GM12873 (cell line): ENCODE measurements at regions not wholly inside any gene's neighbourhood (a gene's known extent, or its start where the extent isn't known, plus 50 kb on each side); places are given as distances from the start of the nearest gene placed in this dataset.

Experiments
- TF ChIP-seq, protein P1 (sequence below): IDR thresholded peaks from 2 replicates; pipeline ENCODE4 v1.5.1; 2012; ENCODE audit warnings: low read depth, mild to moderate bottlenecking, moderate library complexity, low read length, control low read depth; ENCODE audit not compliant: insufficient read depth; ENCODE audit errors: missing control alignments

DNA sequence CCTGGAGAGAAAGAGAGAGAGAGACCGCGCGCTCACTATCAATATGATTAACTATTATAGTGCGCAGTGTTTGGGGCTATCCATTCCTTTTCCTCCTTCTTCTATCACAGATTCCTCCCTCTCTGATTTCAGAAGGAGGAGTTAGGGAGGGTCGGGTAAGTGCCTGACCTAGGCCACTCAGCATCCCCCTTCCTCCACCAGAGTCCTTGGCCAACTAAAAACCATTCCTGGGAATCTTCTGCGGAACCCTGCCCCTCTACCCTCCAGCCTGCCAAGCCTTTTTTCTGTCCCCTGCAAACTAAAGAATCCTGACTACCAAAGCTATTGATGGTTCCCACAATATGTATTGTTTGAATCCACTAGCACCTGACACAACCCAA is 256.2 kb upstream of the NFE2L3 start:
- TF ChIP-seq, protein P1, sequence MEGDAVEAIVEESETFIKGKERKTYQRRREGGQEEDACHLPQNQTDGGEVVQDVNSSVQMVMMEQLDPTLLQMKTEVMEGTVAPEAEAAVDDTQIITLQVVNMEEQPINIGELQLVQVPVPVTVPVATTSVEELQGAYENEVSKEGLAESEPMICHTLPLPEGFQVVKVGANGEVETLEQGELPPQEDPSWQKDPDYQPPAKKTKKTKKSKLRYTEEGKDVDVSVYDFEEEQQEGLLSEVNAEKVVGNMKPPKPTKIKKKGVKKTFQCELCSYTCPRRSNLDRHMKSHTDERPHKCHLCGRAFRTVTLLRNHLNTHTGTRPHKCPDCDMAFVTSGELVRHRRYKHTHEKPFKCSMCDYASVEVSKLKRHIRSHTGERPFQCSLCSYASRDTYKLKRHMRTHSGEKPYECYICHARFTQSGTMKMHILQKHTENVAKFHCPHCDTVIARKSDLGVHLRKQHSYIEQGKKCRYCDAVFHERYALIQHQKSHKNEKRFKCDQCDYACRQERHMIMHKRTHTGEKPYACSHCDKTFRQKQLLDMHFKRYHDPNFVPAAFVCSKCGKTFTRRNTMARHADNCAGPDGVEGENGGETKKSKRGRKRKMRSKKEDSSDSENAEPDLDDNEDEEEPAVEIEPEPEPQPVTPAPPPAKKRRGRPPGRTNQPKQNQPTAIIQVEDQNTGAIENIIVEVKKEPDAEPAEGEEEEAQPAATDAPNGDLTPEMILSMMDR, result no peak

DNA sequence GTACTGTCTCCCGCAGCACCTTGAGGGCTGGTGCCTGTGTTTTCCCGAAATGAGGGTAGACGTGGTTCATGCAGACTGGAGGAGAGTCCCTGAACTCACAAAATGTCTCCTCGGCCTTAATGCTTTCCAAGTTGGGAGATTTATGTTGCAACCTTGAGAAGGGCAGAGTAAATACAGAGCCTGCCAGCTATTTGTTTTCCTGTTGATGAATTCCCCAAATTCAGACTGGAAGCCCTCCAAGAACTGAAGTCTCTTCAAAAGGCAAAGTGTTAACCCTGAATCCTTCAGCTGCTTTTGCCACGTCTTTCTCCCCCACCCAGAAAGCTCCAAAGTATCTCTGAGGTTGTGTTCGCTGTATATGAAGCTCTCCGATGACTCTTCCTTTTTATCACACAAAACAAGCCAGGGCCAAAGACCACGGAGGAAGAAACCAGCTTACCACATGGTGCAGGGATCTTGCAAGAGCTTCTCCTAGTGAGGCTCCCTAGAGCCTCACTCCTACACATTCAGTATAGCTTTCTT is 254.7 kb upstream of the NFE2L3 start:
- TF ChIP-seq, protein P1, result no peak

DNA sequence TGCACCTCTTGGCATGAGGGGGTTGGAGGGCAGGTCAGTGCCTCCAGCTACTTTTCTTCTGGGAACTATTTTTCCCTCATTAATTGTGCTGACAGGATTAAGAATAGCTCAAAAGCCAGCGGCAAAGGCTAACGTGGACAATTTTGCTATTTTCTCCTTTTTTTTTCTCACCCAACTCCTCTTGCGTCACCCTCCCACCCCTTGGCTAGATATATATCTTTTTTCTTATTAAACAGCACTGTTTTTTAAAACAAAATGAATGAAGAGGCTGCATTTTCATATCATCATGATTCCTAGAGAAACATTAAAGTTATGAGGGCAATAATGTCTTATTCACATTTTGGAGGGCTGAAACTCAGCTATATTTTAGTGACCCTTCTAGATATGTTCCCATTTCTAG is 251.8 kb upstream of the NFE2L3 start:
- TF ChIP-seq, protein P1, result no peak

DNA sequence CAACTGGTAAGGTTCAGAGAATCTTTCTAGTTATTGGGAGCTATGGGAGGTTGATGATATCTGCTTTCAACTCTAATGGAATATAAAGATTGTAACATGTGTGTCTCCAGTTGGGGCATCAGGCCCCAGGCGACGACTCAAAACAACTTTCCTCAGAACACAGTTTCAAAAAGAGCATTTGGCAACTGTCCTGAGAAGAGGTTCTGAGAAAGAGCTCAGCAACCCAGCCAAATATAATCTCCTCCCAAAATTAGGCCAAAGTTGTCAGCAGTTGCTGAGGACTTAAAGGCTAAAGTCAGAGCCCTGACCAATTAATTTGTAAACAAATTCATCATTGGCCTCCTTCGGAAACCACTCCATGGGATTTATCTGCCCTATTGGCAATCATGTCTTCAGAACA is 251.1 kb upstream of the NFE2L3 start:
- TF ChIP-seq, protein P1, result no peak

DNA sequence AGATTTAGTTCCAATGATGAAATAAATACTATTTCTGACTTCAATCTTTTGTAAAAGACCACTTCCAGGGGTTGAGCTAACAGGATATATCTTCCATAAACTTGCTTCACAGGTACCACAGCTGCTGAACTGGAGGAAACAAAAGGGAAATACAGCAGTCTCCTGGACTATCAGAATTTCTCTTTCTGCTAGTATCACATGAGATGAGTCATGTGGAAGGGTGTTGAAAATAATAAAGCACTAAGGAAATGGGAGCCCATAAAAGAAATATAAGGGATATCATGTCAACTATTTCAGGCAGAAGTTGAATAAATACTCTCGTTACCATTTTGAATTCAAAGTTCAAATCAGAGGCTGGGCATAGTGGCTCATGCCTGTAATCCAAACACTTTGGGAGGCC is 250.3 kb upstream of the NFE2L3 start:
- TF ChIP-seq, protein P1, result no peak

DNA sequence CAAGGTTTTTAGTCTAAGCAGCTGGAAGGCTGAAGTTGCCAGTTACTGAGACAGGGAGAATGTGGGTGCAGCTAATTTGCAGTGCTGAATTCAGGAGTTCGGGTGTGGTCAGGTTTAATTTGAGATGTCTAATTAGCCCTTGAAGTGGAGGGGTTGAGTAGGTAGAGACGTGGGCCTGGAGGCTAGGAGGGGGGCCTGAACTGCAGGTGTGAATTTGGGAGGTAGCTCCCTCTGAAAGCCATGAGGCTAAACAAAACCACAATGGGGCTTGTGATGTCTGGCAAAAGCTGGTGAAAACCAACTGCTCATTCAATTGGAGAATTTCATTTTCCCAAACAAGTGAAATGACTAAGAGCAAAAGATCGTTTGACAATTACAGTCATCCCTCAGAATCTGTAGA is 246.0 kb upstream of the NFE2L3 start:
- TF ChIP-seq, protein P1, result no peak

DNA sequence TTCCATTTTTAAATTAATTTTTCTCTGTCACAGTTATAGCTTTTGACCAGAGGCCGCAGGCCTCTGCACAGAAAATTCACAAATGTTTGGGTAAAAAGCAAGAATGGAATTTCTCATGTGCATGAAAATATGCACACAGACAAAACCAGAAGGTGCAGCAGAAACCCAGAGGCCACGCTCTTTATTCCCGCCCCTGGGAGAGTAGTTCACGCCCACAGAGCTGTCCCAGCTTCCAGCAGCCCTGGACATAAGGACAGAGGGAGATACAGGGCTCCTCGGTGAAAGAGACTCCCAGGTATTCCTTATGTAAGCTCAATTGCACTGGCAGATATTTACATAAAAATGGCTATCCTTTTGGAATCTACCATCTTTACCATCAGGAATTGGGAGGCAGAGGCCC is 245.2 kb upstream of the NFE2L3 start:
- TF ChIP-seq, protein P1, result no peak
